ENCODE measurements at regions not wholly inside any gene's neighbourhood (a gene's known extent, or its start where the extent isn't known, plus 50 kb on each side); places are given as distances from the start of the nearest gene placed in this dataset.
"Not testable (repeated sequence)": the region's sequence is repeated elsewhere in the genome, so short reads cannot be mapped to it uniquely, and the experiment has no call there.

- DNase-seq (ENCODE audit: low read depth), result no peak
These were observed 101.7 kb downstream of the BMS1 start for GRCh38 chr10:42883993-42884983.

GRCh38 chr10:42885491-42886270 lies 103.1 kb downstream of the BMS1 start:
- DNase-seq (ENCODE audit: low read depth), result no peak

GRCh38 chr10:42887734-42888503 lies 105.3 kb downstream of the BMS1 start:
- DNase-seq (ENCODE audit: low read depth), result no peak

GRCh38 chr10:42888504-42889095 lies 106.0 kb downstream of the BMS1 start:
- no peak for DNase-seq (ENCODE audit: low read depth)

GRCh38 chr10:42896735-42897134 lies 114.1 kb downstream of the BMS1 start:
- DNase-seq (ENCODE audit: low read depth), result no peak

GRCh38 chr10:42898037-42898960 lies 115.7 kb downstream of the BMS1 start:
- DNase-seq (ENCODE audit: low read depth), result no peak

- no peak for DNase-seq (ENCODE audit: low read depth)
These were observed 116.4 kb downstream of the BMS1 start for GRCh38 chr10:42899036-42899435.

GRCh38 chr10:42900346-42900745 lies 117.8 kb downstream of the BMS1 start:
- not testable (repeated sequence) for DNase-seq (ENCODE audit: low read depth)

GRCh38 chr10:42911359-42911758 lies 128.8 kb downstream of the BMS1 start:
- DNase-seq (ENCODE audit: low read depth), result no peak

DNA sequence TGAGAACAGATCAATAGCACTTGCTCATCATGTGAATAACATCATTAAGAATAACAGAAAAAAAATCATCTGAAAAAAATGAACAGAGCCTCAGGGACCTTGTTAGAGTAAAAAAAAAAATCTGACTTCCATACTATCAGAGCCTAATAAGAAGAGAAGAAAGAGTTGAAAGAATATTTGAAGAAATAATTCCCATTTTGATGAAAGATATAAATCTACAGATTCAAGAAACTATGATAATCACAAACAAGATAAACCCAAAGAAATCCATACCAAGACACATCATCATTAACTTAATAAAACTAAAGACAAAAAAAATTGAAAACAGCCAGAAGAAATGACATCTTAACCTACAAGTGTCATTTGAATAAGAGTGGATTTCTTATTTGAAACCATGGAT lies 134.4 kb downstream of the BMS1 start:
- no peak for DNase-seq (ENCODE audit: low read depth)

DNA sequence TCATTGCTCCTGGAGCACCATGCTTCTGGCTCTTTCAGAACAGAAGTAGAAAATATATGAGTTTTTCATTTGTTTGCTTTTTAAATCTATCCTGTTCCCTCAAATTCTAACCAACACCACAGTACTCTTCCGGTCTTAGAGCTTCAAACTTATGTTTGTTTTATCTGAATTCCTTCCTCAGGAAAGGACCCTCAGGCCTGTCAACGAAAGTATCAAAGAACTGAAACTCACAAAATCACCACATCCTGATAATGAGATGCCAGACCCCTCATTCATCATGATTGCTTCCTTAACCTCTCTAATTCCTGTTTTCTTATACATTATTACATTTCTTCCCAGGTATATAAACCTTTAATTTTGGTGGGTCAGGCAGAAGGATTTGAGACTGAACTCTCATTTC lies 135.2 kb downstream of the BMS1 start:
- no peak for DNase-seq (ENCODE audit: low read depth)

DNA sequence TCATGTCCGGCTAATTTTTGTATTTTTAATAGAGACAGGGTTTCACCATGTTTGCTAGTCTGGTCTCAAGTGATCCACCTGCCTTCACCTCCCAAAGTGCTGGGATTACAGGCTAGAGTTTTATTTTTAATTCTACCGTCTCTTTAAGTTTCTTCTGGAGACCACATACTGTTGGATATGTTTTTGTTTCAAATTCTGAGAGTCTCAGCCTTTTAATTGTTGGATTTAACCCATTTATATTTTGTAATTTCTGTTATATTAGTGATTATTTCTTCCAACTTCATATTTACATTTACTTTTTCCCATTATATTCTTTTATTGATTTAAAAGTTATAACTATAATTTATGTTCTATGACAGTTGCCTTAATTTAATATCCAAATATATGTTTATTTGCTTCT lies 139.4 kb downstream of the BMS1 start:
- DNase-seq (ENCODE audit: low read depth), result no peak

- DNase-seq (ENCODE audit: low read depth), result no peak
These were observed 141.9 kb downstream of the BMS1 start for GRCh38 chr10:42924484-42924883.

DNA sequence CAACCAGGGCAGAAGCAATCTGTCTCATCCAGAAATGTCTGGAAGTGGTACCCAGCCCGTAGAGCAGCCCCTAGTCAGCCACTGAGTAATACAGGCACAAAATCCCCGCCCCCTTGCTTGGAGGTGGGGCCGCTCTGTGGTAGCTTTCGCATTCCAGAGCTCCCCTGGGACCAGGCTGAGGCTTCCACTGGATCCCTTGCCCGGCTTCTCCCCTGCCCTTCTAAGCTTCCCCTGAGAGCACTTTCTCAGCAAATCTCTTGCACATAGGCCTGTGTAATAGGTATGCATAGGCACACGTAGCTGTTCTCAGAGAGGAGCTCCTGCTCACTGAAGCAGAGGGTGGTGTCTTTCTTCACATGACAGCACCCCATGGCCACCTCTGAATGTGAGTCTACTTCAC lies 144.2 kb downstream of the BMS1 start:
- DNase-seq (ENCODE audit: low read depth), result peak; percentile 6

DNA sequence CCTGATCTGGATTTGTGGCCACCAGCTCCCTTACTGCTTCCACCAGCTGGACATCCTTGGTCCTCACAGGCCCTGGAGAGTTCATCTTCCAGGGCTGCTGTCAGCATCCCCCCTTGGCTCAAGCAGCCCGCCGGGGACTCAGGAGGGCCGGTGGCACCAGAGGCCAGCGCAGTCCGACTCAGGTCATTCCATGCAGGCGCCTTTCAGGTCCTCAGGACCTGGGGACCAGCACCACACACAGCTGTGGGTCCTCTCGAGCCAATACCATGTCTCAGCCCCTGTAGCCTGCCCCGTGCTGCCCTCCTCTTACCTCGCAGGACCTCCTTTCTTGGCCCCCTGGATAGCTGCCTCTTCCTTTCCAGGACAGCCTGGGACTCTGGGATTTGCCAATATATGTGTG lies 145.5 kb downstream of the BMS1 start:
- DNase-seq (ENCODE audit: low read depth), result no peak

GRCh38 chr10:42929236-42929635 lies 146.6 kb downstream of the BMS1 start:
- no peak for DNase-seq (ENCODE audit: low read depth)

DNA sequence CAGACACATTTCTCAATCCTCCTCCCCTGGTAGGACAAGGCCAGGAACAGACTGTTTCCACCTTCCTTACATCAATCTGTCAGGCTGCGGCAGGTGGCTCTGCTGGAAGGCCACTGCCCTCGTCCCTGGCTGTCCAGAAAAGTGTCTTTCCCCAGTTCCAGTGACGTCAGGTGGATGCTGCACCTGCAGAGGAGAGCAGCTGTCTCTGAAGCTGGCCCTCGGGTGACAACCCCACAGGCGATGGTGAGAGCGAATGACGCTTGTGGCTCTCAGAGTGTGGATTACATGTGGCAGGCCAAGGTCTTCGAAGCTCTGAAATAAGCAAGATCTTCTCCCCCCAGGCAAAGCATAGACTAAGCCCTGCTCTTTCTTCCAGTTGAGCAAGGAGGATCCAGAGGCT lies 146.9 kb upstream of the RET start:
- no peak for DNase-seq (ENCODE audit: low read depth)

DNA sequence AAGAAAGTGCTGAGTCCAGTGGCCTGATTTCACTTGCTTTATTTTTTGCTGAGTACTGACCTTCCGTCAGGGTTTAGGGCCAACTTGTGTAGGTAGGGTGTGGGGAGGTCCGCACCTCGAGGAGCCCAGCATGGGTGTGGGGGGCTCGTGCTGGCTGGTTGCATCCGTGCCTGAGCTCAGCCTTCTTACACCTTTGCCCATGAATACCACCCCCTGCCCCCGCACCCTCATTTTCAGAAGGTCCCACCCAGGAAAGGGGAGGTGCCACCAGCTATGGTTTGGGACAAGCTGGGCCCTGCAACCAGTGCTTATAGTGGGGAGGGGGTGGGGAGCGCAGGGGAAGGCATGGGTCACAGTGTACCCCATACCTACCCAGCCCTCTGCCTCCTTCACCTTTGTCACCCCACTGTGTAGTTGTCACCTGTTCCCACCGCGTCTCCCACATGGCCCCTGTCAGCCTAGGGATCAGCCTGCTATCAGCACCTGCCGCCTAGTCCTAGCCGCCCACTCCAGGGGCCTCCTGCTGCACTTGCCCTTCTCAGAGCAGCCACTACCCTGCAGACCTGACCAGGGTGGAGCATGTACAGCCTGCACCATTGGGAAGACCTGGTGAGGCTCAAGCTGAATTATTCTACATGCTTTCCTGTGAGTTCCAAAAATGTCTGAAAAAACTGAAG lies 146.2 kb upstream of the RET start:
- DNase-seq (ENCODE audit: low read depth), result no peak

- DNase-seq (ENCODE audit: low read depth), result no peak
These were observed 144.8 kb upstream of the RET start for GRCh38 chr10:42932116-42932515.

DNA sequence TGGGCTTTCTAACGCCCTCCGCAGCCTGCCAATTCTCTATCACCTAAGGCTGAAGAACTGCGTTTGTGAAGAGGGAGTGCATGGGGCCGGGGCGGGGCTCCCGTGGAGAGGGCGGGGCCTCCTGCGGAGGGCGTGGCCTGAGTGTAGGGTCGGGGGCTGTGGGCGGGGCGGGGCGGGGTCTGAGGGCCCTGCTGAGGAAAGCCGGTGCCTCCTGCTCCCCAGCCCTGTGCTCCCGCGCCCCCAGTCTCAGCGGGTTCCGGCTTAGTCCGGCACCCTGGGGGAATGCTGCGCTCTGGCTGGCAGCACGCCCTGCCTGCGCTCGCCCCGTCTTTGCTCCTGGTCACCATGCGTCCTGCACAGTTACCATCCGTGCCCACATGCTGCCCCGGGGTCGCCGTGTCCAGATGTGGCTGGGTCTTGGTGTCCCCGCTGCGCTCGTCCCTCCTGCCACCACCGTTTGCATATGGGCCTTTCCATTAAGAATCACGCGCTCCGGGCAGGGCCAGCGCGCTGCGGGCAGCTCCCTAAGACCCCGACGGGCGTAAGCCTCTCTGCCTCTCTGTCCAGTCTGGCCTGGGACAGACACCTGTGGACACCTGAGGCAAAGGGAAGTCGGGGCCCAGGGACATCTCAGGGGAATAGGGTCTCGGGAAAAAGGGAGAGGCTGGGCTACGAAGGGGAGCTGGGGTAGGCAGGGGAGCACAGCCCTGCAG lies 144.0 kb upstream of the RET start:
- DNase-seq (ENCODE audit: low read depth), result no peak

All from GM04504 (cell line).